Stimulated activated CD4-positive, alpha-beta T cell treated with anti-CD3 and anti-CD28 coated beads, Interleukin-4, amount 100 ng/mL, for 1 hour (primary cell): ENCODE measurements at regions not wholly inside any gene's neighbourhood (a gene's known extent, or its start where the extent isn't known, plus 50 kb on each side); places are given as distances from the start of the nearest gene placed in this dataset.

ENCODE experiments used
- DNase-seq: peaks from one replicate; pipeline ENCODE4 v3.0.0-alpha.2; 2020

DNA sequence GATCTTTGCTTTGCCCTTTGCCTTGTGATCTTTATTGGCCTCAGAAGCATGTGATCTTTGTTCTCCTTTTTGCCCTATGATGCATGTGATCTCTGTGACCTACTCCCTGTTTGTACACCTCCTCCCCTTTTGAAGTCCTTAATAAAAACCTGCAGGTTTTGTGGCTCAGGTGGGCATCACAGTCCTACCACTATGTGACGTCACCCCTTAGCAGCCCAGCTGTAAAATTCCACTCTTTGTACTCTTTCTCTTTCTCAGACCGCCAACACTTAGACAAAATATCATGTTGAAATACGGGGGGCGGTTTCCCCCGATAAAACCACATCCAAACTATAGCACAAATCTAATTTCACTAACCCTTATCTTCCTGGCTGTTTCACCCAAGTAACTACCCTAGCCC, 76.7 kb upstream of the RAPGEF4 start:
- DNase-seq, result no peak

DNA sequence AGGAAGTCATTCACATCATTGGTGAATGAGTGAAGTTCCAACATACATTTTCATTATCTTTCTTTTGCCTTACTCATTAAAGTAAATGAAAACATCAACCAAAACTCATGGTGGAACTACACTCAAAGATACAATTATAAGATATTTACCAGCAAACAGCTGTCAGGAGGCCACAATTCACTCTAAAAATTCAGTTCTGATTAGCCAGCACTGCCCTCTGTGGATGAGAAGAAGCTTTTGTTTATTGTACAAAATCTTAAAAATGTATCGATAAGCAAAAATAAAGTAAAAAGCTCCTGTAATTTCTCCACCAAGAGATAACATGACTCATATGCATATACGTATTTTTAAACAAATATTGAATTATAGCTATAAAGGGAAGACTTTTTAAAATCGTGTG, 73.5 kb upstream of the RAPGEF4 start:
- DNase-seq, result no peak

DNA sequence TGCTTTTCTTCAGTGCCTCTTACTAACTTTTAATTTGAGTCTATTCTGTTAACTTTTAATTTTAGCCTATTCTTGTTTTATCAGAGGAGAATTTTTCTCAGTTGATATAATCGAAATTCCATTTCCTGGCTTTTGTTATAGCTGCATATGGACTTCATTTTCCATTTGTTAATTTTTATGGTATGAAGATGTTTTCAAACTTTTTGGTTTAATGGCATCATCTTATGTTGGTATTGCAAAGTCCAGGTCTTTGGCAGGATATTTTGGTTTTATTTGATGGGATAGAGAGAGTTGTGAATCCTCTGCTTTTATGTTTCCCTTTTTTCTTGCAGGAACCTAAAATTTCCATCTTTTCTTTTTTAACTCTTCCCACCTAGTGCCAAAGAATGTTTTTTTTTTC, 70.9 kb upstream of the RAPGEF4 start:
- no peak for DNase-seq

DNA sequence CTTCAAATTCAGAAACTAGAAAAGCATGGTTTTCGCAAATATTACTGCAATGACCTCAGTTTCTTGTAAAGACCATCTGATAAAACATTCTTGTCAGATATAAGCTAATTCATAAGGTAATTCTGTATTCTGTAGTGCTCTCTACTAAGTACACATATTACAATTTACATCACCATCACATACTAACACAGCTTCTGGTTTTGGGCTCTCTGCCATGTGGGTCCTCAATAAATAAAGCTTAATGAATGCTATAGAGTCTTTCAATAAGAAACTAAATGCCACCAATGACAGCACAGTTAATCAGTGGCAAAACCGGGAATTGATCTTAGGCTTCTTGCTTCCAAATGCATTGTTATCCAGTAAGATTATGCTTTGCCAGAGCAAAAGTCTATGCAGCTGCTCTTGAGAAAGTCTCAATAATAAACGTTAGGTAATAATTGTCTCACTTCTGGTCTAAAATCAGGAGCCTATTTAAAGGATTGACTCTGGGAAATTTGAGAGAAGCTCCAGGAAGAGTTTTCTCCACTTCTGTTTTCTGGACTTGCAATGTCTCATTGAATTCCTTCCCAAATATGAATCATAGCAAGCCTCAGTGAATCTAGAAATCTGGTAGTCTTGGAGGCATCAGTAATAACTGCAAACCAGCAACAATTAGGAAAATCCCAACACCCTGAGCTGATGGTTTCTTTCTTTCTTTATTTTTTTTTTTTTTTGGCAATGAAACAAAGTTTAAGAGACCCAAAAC, 67.9 kb upstream of the RAPGEF4 start:
- DNase-seq, result no peak

DNA sequence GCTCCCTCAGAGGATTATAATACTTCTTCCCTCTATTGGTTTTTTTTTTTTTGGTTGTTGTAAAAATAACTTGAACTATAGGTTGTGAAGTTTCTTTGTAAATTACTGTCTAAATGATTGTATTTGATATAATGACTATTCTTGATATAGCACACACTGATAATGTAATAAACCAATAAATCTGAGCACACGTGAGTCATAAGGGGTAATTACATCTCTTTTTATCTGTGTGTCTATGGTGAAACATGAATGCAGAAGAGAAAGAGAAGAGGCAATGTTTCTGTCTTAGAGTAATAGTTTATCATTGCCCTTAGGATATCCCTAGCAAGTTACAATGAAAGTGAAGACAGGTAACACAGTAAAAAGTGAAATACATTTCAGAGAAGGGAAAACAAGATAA, 64.1 kb upstream of the RAPGEF4 start:
- no peak for DNase-seq

DNA sequence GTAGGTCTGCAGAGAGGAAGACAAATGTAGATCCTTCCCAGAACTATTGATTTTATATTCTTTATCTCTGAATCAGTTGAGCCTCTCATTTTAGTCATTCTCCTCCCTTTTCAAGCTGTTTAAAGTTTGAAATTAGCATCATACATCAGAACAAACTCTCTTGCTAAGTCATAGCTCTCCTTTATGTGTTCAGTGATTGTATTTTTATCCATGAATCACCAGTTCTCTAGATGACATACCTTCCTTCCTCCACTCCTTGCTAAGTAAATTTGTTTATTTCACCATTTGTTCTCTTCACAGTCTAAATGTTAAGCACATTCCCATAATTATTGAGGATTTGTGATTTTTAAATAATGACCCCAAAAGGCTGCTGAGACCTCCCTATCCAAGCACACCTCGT, 63.5 kb upstream of the RAPGEF4 start:
- no peak for DNase-seq

DNA sequence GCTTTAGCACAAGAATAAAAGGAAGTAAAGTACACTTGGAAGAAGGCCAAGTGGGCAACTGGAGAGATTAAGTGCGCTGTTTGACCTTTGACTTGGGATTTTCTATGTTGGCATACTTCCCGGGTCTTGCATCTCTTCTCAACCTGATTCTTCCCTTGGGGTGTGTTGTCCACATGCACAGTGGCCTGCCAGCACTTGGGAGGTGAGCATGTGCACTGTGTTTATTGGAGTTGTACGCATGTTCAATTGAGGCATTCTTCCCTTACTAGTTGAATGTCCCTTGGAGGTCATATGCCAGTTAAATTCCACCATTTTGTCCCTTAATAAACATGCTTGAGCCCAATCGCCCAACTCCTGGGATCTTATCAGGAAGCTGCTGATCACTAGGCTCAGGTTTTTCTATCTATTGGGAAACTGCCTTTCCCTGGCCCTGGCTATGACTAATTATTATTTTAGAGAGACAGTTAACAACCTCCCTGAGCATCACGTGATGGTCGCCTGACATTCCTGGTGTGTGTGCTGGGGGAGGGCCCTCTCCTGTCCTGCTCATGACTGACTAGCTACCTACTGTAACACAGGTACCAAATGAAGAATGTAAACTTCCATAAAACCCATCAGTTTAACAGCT, 62.5 kb upstream of the RAPGEF4 start:
- no peak for DNase-seq

DNA sequence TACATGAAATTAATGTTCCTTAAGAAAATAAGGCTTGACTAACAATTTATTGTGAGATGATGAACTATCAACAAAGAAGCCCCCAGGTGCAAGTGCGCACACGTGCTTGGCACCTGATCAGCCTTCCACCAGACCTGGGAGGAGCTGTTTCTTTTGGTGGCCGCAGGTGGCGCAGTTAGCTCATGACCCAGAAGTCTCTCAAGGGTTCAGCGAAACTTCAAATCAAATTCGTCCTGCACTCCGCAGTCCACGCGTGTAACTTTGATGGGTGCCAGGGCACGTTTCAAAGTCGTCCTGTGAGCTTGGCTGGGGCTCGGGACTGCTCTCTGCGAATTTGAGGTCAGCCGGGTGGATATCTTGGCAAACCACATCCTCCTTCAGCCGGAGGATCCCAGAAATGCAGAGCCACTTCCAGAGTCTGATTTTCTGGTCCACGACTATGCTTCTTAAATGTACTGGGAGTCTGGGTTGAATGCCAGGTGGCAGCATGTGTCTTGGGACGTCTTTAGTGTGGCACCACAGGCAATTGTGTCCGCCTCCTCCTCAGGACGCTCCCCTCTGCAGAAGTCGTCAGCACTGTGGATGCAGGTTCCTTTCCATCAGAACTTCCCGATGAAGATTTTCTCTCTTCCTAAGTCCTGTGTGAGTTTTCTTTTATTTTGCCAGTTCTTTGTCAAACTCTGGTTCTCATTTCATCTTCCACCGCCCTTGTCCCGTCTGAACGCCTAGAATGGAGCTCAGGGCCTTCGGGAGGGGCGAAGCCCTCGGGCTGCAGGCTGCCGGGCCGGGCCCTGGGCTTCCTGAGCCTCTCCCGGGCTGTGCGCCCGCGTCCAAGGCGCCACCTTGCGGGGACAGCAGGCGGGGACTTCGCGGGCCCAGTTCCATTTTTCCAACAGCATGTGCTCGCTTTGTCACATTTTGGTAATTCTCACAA, 61.3 kb upstream of the RAPGEF4 start:
- DNase-seq, result peak; percentile 49

DNA sequence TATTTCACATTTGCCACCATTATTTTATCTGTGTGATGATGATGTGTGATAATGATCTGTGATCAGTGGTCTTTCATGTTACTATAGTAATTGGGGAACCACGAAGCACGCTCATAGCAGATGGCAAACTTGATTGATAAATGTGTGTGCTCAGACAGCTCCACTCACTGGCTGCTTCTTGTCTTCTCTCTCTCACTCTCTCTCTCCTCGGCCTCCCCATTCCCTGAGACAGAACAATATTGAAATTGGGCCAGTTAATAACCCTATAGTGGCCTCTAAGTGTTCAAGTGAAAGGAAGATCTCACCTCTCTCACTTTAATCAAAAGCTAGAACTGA, 60.7 kb upstream of the RAPGEF4 start:
- no peak for DNase-seq

DNA sequence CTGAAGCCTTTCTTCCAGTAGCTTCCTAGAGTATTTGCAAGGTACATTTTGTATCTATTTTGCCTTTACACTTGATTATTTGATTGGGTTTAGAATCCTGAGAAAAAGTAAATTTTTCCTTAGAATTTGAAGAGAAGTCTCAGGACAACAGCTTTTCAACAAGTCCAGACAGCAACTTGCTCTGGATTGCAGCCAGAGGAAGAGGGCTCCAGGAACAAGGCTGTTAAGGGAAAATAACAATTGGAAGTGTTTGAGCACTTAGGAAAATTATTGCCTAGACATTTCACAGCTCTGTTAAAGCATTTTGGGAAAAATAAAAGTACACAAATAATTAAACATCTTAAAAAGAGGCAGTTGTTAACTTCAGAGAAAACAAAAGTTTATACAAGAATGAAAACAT, 58.3 kb upstream of the RAPGEF4 start:
- DNase-seq, result no peak

DNA sequence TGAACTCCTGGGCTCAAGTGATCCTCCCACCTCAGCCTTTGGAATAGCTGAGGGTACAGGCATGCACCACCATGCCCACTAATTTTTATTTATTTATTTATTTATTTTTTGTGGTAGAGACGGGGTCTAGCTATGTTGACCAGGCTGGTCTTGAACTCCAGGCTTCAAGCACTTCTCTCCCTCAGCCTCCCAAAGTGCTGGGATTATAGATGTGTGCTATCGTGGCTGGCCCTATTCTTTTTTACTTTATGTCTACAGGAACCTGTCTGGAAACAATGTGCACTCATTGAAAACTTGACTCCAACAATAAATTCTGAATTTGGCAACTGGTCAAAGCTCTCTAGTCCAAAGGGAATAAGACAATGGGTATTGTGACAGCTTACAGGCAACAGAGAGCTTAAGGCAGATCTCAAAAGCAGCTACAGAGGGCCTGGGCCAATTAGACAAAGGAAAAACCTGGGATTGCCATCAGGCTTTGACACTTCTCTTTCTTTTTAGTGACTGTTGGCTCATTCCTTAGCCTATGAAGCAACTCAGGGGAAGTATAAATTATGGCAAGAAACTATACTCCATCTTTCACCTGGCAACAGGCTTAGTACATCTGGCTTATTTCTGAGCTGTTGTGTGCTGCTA, 55.1 kb upstream of the RAPGEF4 start:
- DNase-seq, result no peak

DNA sequence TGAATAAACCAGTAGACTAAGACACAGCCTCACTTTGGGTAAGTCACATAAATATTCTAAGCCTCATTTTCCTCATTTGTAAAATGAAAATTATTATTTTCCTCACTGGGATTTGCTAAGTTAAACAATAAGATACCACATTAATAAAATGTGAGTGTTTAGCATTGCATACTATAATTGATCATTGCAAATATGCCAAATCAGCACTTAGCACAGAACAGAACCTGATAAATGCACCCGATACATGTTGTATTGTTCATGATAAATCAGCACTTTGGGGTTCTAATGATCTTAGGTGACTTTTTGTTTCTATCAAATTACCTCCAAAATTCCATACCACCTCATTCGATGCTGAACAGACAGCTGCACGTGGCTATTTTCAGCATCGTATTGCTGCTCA, 50.2 kb upstream of the RAPGEF4 start:
- DNase-seq, result no peak
